ENCODE measurements at regions not wholly inside any gene's neighbourhood (a gene's known extent, or its start where the extent isn't known, plus 50 kb on each side); places are given as distances from the start of the nearest gene placed in this dataset.

DNA sequence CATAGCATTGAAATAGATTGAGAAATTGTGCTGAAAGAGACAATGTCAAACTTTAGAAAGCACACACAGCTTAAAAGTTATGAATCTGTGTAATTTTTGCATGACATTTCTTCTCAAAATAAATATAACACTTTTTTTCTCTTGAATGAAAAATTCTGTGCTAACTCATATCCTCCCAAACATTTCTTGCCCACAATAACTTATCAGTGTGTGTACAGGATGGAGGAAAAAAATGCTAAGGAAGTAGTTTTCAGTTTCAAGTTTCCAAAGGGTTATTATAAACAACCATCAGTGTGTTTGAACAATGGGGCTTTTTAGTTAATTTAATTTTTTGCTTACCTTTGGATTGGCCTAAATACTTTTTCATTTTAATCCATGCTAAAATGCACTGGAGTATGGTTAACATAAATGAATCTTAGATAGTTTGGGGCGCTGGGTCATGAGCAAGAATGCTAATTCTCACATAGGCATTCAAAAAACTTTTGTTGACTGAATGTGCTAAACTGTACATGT lies 82.9 kb upstream of the ARHGAP20 start:
- TF ChIP-seq, protein P1, sequence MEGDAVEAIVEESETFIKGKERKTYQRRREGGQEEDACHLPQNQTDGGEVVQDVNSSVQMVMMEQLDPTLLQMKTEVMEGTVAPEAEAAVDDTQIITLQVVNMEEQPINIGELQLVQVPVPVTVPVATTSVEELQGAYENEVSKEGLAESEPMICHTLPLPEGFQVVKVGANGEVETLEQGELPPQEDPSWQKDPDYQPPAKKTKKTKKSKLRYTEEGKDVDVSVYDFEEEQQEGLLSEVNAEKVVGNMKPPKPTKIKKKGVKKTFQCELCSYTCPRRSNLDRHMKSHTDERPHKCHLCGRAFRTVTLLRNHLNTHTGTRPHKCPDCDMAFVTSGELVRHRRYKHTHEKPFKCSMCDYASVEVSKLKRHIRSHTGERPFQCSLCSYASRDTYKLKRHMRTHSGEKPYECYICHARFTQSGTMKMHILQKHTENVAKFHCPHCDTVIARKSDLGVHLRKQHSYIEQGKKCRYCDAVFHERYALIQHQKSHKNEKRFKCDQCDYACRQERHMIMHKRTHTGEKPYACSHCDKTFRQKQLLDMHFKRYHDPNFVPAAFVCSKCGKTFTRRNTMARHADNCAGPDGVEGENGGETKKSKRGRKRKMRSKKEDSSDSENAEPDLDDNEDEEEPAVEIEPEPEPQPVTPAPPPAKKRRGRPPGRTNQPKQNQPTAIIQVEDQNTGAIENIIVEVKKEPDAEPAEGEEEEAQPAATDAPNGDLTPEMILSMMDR (IDR thresholded peaks at IDR 0.05): no peak
- TF ChIP-seq REST (IDR thresholded peaks at IDR 0.05; ENCODE audit: insufficient read depth in 1 of 2, low read depth in 2 of 2, low read length in 1 of 2) (no peak), TCF7L2 (IDR thresholded peaks at IDR 0.05; ENCODE audit: low read depth, low read length) (no peak)
